ENCODE measurements at regions not wholly inside any gene's neighbourhood (a gene's known extent, or its start where the extent isn't known, plus 50 kb on each side); places are given as distances from the start of the nearest gene placed in this dataset.

DNA sequence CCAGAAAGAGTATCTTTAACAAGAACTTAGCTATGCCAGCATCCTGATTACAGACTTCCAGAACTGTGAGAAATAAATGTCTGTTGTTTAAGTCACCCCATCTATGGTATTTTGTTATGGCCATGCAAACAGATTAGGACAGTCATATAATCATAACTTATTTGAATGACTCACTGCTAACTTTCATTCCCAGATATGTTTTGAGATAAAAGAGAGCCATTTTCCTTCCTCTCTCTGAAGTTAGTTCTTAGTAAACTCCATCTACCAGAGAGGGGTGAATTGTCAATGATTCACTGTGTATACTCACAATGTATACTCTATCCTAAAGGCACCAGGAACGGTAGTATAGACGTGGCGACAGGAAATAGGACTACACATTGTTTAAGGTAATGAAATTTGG, 179.4 kb upstream of the DPH6 start:
- Histone ChIP-seq H3K36me3 (ENCODE audit: control insufficient read depth, insufficient read depth, low read length) (no peaks in the 10 kb centered on the region), H3K27ac (ENCODE audit: low read length) (no peak overlapping the region), H3K4me3 (ENCODE audit: low read depth in 2 of 2, low read length in 2 of 2) (no peak overlapping the region), H3K9me3 (ENCODE audit: control insufficient read depth, insufficient read depth, low read depth, low read length) (no peaks in the 10 kb centered on the region), H3K4me1 (ENCODE audit: control insufficient read depth, insufficient read depth, low read length) (no peaks in the 10 kb centered on the region), H3K27me3 (ENCODE audit: control insufficient read depth, insufficient read depth, low read length) (no peaks in the 10 kb centered on the region)
- no TSS peak for BruUV-seq (replicated peaks)
- in situ Hi-C loops (cut with HindIII; ENCODE audit: low pct_unique_long_range_greater_than_20kb, low sequenced_read_pairs) (no loop called here), intact Hi-C loops (cut with micrococcal nuclease; ENCODE audit: unreplicated experiment) (no loop called here)
- no peak for TF ChIP-seq POLR2AphosphoS5 (IDR thresholded peaks at IDR 0.05; ENCODE audit: low read depth, low read length)
- TF ChIP-seq, protein P1, sequence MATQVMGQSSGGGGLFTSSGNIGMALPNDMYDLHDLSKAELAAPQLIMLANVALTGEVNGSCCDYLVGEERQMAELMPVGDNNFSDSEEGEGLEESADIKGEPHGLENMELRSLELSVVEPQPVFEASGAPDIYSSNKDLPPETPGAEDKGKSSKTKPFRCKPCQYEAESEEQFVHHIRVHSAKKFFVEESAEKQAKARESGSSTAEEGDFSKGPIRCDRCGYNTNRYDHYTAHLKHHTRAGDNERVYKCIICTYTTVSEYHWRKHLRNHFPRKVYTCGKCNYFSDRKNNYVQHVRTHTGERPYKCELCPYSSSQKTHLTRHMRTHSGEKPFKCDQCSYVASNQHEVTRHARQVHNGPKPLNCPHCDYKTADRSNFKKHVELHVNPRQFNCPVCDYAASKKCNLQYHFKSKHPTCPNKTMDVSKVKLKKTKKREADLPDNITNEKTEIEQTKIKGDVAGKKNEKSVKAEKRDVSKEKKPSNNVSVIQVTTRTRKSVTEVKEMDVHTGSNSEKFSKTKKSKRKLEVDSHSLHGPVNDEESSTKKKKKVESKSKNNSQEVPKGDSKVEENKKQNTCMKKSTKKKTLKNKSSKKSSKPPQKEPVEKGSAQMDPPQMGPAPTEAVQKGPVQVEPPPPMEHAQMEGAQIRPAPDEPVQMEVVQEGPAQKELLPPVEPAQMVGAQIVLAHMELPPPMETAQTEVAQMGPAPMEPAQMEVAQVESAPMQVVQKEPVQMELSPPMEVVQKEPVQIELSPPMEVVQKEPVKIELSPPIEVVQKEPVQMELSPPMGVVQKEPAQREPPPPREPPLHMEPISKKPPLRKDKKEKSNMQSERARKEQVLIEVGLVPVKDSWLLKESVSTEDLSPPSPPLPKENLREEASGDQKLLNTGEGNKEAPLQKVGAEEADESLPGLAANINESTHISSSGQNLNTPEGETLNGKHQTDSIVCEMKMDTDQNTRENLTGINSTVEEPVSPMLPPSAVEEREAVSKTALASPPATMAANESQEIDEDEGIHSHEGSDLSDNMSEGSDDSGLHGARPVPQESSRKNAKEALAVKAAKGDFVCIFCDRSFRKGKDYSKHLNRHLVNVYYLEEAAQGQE (IDR thresholded peaks at IDR 0.05; ENCODE audit: insufficient read depth in 1 of 2, low read depth in 2 of 2, low read length in 1 of 2) = no peak
- no peak for TF ChIP-seq SIN3A (IDR thresholded peaks at IDR 0.05; ENCODE audit: borderline replicate concordance, insufficient read depth, low read depth, low read length)
- TF ChIP-seq, protein P2, sequence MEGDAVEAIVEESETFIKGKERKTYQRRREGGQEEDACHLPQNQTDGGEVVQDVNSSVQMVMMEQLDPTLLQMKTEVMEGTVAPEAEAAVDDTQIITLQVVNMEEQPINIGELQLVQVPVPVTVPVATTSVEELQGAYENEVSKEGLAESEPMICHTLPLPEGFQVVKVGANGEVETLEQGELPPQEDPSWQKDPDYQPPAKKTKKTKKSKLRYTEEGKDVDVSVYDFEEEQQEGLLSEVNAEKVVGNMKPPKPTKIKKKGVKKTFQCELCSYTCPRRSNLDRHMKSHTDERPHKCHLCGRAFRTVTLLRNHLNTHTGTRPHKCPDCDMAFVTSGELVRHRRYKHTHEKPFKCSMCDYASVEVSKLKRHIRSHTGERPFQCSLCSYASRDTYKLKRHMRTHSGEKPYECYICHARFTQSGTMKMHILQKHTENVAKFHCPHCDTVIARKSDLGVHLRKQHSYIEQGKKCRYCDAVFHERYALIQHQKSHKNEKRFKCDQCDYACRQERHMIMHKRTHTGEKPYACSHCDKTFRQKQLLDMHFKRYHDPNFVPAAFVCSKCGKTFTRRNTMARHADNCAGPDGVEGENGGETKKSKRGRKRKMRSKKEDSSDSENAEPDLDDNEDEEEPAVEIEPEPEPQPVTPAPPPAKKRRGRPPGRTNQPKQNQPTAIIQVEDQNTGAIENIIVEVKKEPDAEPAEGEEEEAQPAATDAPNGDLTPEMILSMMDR (IDR thresholded peaks at IDR 0.05) = no peak
- no peak for TF ChIP-seq TCF7L2 (IDR thresholded peaks at IDR 0.05; ENCODE audit: low read depth, low read length)
- DNase-seq (ENCODE audit: low read depth, low spot score) = no peak
- ChIA-PET CTCF (no interaction called here), POLR2A (no interaction called here)
- ATAC-seq = peak; percentile 51; the same call in 1 of the 2 replicates

DNA sequence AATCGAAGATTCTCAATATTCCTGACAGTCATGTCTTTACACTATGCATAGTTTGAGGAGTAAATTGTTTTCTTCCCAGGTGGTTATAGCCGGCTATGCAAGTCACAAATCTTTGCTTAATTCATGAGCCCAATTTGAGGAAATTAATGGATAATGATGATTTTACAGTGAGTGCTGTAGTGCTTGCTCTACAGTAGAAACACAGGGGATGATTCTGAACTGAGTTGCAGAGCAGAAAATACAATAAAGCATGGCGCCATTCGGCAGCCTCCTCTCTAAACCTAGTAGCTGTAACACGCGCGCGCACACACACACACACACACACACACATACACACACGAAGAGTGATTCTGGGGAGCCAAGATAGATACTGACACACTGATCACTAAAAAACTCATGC, 181.7 kb upstream of the DPH6 start:
- Histone ChIP-seq H3K4me1 (ENCODE audit: control insufficient read depth, insufficient read depth, low read length) (no peaks in the 10 kb centered on the region), H3K27me3 (ENCODE audit: control insufficient read depth, insufficient read depth, low read length) (no peaks in the 10 kb centered on the region), H3K9me3 (ENCODE audit: control insufficient read depth, insufficient read depth, low read depth, low read length) (no peaks in the 10 kb centered on the region), H3K4me3 (ENCODE audit: low read depth in 2 of 2, low read length in 2 of 2) (no peak overlapping the region), H3K27ac (ENCODE audit: low read length) (no peak overlapping the region), H3K36me3 (ENCODE audit: control insufficient read depth, insufficient read depth, low read length) (no peaks in the 10 kb centered on the region)
- BruUV-seq (replicated peaks) = no TSS peak
- ChIA-PET CTCF (no interaction called here), POLR2A (interaction anchor here (0.7 kb wide), 1 partner anchor 16 kb away, joined by 5 read pairs; no protein-coding TSS in a partner anchor)
- DNase-seq (ENCODE audit: low read depth, low spot score) (no peak), ATAC-seq (no peak)
- intact Hi-C loops (cut with micrococcal nuclease; ENCODE audit: unreplicated experiment) = no loop called here
- TF ChIP-seq TCF7L2 (IDR thresholded peaks at IDR 0.05; ENCODE audit: low read depth, low read length) = no peak
- in situ Hi-C loops (cut with HindIII; ENCODE audit: low pct_unique_long_range_greater_than_20kb, low sequenced_read_pairs) = no loop called here

DNA sequence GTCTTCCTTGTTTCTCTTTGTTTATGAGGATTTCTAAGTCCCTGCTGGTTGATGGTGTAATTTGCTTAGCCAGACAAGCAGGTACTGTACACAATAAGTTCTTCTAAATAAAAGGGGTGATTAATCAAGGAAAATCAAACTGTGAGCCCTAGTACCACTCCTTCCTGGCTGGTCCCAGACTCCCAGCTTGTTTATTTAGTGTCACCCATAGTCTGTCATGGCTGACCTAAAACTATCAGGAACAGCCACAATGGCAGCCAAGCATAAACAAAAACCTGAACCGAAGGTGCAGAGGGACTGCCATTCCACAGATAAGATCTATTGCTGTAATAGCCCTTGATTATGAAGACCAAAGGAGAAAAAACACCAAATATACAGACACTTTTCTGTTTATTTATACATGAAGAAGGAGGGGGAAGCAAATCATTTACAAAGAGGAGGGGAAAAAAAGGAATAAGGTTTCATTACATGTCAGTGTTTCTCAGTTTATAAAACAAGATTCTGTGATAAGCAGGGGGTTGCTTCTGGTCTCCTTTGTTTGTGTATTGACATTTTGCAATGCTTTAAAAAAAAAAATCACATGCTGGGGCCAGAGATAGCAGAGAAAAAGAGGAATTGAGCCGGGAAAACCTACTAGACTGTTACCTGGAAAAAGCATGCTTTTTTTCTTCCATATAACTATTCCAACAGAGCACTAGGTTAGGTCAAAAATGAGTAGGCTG, 182.4 kb upstream of the DPH6 start:
- Histone ChIP-seq H3K4me3 (ENCODE audit: low read depth in 2 of 2, low read length in 2 of 2) (no peak overlapping the region), H3K9me3 (ENCODE audit: control insufficient read depth, insufficient read depth, low read depth, low read length) (no peaks in the 10 kb centered on the region), H3K4me1 (ENCODE audit: control insufficient read depth, insufficient read depth, low read length) (no peaks in the 10 kb centered on the region), H3K27me3 (ENCODE audit: control insufficient read depth, insufficient read depth, low read length) (no peaks in the 10 kb centered on the region), H3K36me3 (ENCODE audit: control insufficient read depth, insufficient read depth, low read length) (no peaks in the 10 kb centered on the region), H3K27ac (ENCODE audit: low read length) (no peak overlapping the region)
- intact Hi-C loops (cut with micrococcal nuclease; ENCODE audit: unreplicated experiment) = no loop called here
- ATAC-seq (no peak), DNase-seq (ENCODE audit: low read depth, low spot score) (no peak)
- BruUV-seq (replicated peaks) = no TSS peak
- TF ChIP-seq TCF7L2 (IDR thresholded peaks at IDR 0.05; ENCODE audit: low read depth, low read length) = no peak
- no peak for TF ChIP-seq POLR2AphosphoS5 (IDR thresholded peaks at IDR 0.05; ENCODE audit: low read depth, low read length)
- POLR2A ChIA-PET = interaction anchor here (0.7 kb wide), 1 partner anchor 16 kb away, joined by 5 read pairs; no protein-coding TSS in a partner anchor
- CTCF ChIA-PET = no interaction called here
- in situ Hi-C loops (cut with HindIII; ENCODE audit: low pct_unique_long_range_greater_than_20kb, low sequenced_read_pairs) = no loop called here

All from Panc1 (cell line).